K562 (cell line): ENCODE measurements at regions not wholly inside any gene's neighbourhood (a gene's known extent, or its start where the extent isn't known, plus 50 kb on each side); places are given as distances from the start of the nearest gene placed in this dataset.

Experiments used
- ATF3 ChIP-seq, 2 experiments: fragments of 450-650 bp in 1 of 2; sonication (generic) in 1 of 2; formaldehyde crosslinking in 1 of 2; IDR thresholded peaks in 1 of 2; conservative IDR thresholded peaks in 1 of 2; 2 replicates each; pipeline versions ENCODE4 v1.6.1 to v1.8.1; 2016 to 2023; ENCODE audit warnings: mild to moderate bottlenecking in 2 of 2, moderate library complexity in 2 of 2, inconsistent platforms in 1 of 2, missing genetic modification reagents in 1 of 2
- BHLHE40 ChIP-seq: IDR thresholded peaks from 2 replicates; pipeline ENCODE4 v1.6.1; 2011; ENCODE audit warnings: low read length, improper control_type of control experiment
- EWSR1 ChIP-seq: fragments of 450-650 bp; IDR thresholded peaks from 2 replicates; pipeline ENCODE4 v1.6.1; 2018; ENCODE audit warnings: borderline replicate concordance, mild to moderate bottlenecking, low read depth, moderate library complexity; ENCODE audit not compliant: partially characterized antibody
- GABPA ChIP-seq: fragments of 200-800 bp; sonication (Bioruptor generic); conservative IDR thresholded peaks from 2 replicates; pipeline ENCODE4 v1.6.1; 2016; ENCODE audit warnings: low read depth, missing genetic modification characterization, missing compliant biosample characterization
- MEF2A ChIP-seq: IDR thresholded peaks from 2 replicates; pipeline ENCODE4 v1.6.1; 2011; ENCODE audit warnings: low read depth, mild to moderate bottlenecking, low read length, moderate library complexity; ENCODE audit not compliant: control insufficient read depth
- RBM34 ChIP-seq: fragments of 200-400 bp; formaldehyde crosslinking; IDR thresholded peaks from 2 replicates; pipeline ENCODE4 v1.6.1; 2018; ENCODE audit warnings: low read length, borderline replicate concordance; ENCODE audit not compliant: insufficient read depth
- TFAP4 ChIP-seq: sonication (generic); formaldehyde crosslinking; IDR thresholded peaks from 2 replicates; pipeline ENCODE4 v1.8.0; 2022; ENCODE audit warnings: missing genetic modification reagents, mild to moderate bottlenecking, moderate library complexity, borderline replicate concordance
- ZBTB7A ChIP-seq: IDR thresholded peaks from 2 replicates; pipeline ENCODE4 v1.6.1; 2011; ENCODE audit warnings: low read depth, mild to moderate bottlenecking, low read length, moderate library complexity, borderline replicate concordance; ENCODE audit not compliant: control insufficient read depth
- TF ChIP-seq, protein P1 (sequence below): sonication (generic); formaldehyde crosslinking; IDR thresholded peaks from 2 replicates; pipeline ENCODE4 v1.9.0; 2022; ENCODE audit warnings: mild to moderate bottlenecking, missing genetic modification reagents

- TF ChIP-seq BHLHE40 (no peak), TFAP4 (CRISPR knock-in tag) (peak; percentile 53; the same call in 1 of the 2 replicates), MEF2A (no peak), ATF3 (IDR thresholded peaks at IDR 0.05) (peak; percentile 27; the same call in 1 of the 2 replicates), ATF3 (CRISPR knock-in tag; conservative IDR thresholded peaks at IDR 0.05) (no peak), ZBTB7A (peak; percentile 55; the same call in 1 of the 2 replicates), GABPA (tag) (peak; percentile 74), RBM34 (no peak), EWSR1 (no peak)
- TF ChIP-seq, protein P1, sequence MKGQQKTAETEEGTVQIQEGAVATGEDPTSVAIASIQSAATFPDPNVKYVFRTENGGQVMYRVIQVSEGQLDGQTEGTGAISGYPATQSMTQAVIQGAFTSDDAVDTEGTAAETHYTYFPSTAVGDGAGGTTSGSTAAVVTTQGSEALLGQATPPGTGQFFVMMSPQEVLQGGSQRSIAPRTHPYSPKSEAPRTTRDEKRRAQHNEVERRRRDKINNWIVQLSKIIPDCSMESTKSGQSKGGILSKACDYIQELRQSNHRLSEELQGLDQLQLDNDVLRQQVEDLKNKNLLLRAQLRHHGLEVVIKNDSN: no peak
These were observed 256.9 kb upstream of the NFE2L3 start (continued) for GRCh38 chr7:25894902-25895791.
